ENCODE measurements at regions not wholly inside any gene's neighbourhood (a gene's known extent, or its start where the extent isn't known, plus 50 kb on each side); places are given as distances from the start of the nearest gene placed in this dataset.

GRCh38 chr4:37742149-37742548 is 56.0 kb upstream of the RELL1 start:
- ATAC-seq, result no peak
- intact Hi-C loops (cut with DNase I, micrococcal nuclease), result no loop called here
- no peak for DNase-seq

- ATAC-seq, result no peak
These were observed 55.4 kb upstream of the RELL1 start for GRCh38 chr4:37741564-37741963.

GRCh38 chr4:37740546-37740945 is 54.4 kb upstream of the RELL1 start:
- intact Hi-C loops (cut with DNase I, micrococcal nuclease), result no loop called here
- no peak for ATAC-seq
- no peak for DNase-seq

More at GRCh38 chr4:37741564-37741963, 55.4 kb upstream of the RELL1 start:
- intact Hi-C loops (cut with DNase I, micrococcal nuclease), result no loop called here
- DNase-seq, result no peak

GRCh38 chr4:37737466-37737865 is 51.3 kb upstream of the RELL1 start:
- intact Hi-C loops (cut with DNase I, micrococcal nuclease), result no loop called here
- ATAC-seq (no peak), DNase-seq (no peak)
